SU-DHL-6 (cell line): ENCODE measurements at regions not wholly inside any gene's neighbourhood (a gene's known extent, or its start where the extent isn't known, plus 50 kb on each side); places are given as distances from the start of the nearest gene placed in this dataset.

Source experiments
- CTCF ChIP-seq: fragments of 200-600 bp; sonication (generic); IDR thresholded peaks from one replicate; pipeline ENCODE4 v1.5.1; 2017; ENCODE audit warnings: antibody characterized with exemption, mild to moderate bottlenecking, low read length, moderate library complexity; ENCODE audit not compliant: insufficient read depth, poor library complexity, severe bottlenecking
- EZH2phosphoT487 ChIP-seq: fragments of 200-600 bp; sonication (generic), shearing (Covaris generic); conservative IDR thresholded peaks from 2 replicates; pipeline ENCODE4 v1.6.1; 2018; ENCODE audit warnings: mild to moderate bottlenecking, antibody characterized with exemption, low read length, moderate library complexity, mixed read lengths

DNA sequence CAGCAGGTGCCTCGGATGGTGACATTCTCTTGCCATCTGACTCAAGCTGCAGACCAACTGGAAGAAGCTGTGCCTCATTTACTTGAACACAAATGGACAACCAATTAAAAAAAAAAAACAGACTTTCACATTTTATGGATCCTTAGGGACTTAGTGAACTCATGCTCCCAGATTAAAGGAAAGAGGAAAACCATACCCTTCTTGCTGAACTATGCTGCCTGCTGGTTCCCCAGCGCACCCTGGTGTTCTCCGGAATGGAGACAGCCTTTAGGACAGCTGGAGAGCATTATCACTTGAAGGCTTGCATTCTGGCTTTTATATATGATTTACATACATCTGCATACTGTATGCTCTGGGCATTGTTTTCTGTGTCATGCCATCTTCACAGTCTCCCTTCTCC lies 370.7 kb downstream of the SLC4A3 start:
- TF ChIP-seq CTCF (no peak), EZH2phosphoT487 (no peak)
